NCI-H1048 (cell line): ENCODE measurements at regions not wholly inside any gene's neighbourhood (a gene's known extent, or its start where the extent isn't known, plus 50 kb on each side); places are given as distances from the start of the nearest gene placed in this dataset.
"Not testable (repeated sequence)": the region's sequence is repeated elsewhere in the genome, so short reads cannot be mapped to it uniquely, and the experiment has no call there.

ENCODE experiments used
- DNase-seq: peaks from one replicate; lab custom pipeline; 2025; lab: John Stamatoyannopoulos, UW

- not testable (repeated sequence) for DNase-seq
These were observed 61.7 kb downstream of the RHOU start for GRCh38 chr1:228796945-228797344.

GRCh38 chr1:228798035-228798434, 62.8 kb downstream of the RHOU start:
- DNase-seq, result no peak

GRCh38 chr1:228798548-228798947, 63.3 kb downstream of the RHOU start:
- DNase-seq, result no peak

DNA sequence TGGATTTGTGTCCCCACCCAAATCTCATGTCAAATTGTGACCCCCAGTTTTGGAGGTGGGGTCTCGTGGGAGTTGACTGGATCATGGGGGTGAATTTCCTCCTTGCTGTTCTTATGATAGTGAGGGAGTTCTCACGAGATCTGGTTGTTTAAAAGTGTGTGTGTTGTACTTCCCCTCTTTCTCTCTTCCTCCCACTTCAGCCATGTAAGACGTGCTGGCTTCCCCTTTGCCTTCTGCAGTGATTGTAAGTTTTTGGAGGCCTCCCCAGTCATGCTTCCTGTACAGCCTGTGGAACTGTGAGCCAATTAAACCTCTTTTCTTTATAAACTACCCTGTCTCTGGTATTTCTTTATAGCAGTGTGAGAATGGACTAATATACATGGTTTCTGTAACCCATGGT, 64.6 kb downstream of the RHOU start:
- DNase-seq, result no peak

GRCh38 chr1:228801068-228801467, 65.8 kb downstream of the RHOU start:
- DNase-seq, result no peak

- DNase-seq, result no peak
These were observed 67.3 kb downstream of the RHOU start for GRCh38 chr1:228802386-228803220.

GRCh38 chr1:228803421-228803820, 68.1 kb downstream of the RHOU start:
- no peak for DNase-seq

GRCh38 chr1:228804173-228804572, 68.9 kb downstream of the RHOU start:
- DNase-seq, result no peak

DNA sequence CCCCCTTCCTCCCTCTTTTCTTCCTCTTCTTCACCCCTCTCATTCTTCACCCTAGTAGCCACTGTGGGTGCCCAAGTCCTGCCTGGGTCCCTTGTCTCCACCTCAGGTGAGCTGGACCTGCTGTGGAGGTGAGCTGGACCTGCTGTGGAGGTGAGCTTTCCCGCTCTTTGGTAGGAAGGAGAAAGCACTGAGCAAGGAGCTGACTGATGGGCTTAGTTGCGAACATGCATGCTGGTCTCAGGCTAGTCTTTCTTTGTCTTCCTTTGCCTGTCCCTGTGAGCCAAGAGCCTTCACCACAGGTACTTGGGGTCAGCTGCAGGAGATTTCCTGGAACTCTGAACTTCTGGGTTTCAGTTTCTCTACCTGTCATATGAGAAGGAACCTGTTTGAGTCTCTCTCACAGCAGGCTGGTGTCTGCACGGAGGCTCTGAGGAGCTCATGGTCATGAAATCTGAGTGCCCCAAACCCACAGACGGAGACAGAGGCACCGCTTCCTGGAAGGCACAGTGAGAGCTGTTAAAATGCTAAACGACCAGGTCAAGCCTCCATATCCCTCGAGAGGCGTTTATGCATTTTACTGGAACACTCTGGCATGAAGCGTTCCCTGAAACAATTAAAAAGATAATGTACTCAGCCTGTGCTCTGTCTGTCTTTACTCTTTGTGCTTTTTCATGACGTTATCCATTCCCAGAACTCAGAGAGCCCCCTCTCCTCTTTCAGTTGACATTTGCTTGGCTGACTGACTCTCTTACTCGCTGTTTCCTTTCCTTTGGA, 69.5 kb downstream of the RHOU start:
- no peak for DNase-seq

- no peak for DNase-seq
These were observed 72.8 kb downstream of the RHOU start for GRCh38 chr1:228807904-228808605.

DNA sequence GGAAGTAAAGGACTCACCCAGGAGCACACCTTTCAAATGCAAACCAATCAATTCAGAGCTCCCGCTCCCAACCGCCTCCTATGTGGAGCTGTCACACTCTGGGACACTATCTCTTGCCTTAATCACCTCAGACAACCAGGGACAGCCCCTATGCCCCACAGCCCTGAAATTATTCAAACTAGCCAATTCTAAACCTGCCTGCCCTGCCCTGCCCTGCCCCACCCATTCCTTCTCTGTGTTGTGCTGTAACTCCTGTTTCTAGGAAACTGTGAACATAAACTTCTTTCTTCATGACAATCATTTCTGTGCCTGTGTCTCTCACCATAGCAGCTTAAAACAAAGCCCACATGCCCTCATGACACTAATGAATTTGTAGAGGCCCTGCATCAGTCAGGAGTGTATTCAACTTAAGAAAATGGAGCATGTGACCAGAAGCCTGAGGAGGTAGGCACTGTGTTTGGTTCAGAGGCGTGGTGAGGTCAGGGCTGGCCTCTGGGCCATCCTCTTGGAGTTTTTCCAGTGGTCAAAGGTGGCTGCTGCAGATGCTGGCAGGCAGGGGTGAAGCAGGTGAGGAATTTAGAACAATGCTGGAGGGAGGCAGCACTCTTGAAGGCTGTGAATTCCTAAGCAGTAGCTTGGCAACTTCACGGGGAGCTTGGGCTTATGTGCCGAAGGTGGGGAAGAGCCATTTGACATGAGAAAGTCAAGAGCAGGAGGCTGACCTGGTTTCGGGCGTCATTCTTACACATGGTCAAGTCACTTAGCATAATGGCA, 74.5 kb downstream of the RHOU start:
- DNase-seq, result no peak

DNA sequence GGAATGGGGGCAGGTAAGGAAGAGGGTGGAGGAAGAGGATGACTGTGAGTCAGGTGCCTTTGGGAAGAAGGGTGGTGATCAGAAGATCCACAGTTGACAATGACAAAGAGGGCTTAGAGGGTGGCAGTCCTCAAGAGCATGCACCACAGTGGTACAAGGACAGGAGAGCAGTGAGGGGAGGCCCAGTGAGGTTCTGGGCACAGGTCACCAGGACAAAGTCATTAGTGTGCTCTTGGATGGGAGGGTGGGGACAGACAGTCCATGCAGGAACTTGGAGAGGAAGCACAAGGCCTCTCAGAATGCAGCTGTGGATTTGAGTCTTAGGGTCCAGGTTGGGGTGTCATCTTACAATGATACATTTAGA, 75.1 kb downstream of the RHOU start:
- DNase-seq, result no peak

DNA sequence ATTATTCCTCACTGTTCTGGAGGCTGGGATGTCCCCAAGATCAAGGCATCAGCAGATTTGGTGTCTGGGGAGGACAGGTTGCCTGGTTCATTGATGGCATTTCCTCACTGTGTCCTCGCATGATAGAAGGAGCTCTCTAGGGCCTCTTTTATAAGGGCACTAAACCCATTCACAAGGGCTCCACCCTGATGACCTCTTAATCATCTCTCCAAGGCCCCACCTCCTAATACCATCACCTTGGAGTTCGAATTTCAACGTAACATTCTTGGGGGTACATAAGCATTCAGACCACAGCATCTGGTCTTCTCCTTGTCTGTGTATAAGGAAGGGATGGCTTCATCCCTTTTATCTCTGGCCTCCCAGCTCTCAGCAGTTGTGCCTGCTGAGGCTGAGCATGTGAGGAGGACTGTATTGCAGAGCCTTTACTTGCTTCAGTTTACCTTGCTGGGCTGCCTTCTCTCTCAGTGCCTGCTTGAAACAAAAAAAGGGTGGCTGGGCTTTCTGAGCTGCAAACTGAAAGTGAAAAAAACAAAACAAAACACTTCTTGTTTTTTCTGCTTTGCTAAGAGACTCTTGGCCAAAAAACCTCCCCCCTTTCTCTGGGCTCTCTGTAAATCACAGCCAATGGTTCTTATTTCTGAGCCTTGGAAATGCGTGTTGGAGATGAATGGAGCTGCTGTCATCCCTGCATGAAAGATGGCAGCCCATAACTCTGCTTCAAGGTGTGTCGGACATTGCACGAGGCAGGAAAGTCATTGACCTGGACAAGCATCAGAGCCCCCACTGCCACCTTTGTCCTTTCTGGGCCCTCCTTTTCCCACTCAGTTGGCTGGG, 75.8 kb downstream of the RHOU start:
- DNase-seq, result no peak

GRCh38 chr1:228811712-228812305, 76.5 kb downstream of the RHOU start:
- no peak for DNase-seq

DNA sequence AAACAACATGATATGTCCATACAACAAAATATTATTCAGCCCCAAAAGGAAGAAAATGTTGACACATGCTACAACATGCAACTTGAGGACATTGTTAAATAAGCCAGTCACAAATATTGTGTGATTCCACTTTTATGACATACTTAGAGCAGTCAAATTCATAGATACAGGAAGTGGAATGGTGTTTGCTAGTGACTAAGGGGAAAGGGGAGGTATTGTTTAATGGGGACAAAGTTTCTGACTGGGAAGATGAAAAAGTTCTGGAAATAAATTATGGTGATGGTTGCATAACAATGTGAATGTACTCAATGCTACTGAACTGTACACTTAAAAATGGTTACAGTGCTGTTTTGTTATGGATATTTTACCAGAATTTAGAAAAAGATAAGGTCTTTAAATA, 77.7 kb downstream of the RHOU start:
- no peak for DNase-seq

DNA sequence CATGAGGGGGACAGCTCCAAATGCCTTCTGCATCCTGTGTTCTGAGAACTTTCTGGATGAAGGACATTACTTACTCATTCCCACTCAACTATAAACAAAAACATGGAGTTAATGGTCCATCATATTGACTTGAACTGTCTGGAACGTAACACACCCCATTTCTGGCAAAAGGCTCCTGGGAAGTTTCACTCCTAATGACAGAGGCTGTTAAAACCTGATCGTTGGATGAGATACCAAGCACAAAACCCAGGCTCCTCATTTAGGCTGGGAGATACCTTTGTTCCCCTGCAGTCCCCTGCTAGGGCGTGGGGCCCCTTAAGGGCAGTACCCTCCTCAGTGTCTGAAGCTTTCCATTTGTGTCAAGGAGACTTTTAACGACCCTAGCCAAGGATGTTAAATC, 78.9 kb downstream of the RHOU start:
- DNase-seq, result no peak

DNA sequence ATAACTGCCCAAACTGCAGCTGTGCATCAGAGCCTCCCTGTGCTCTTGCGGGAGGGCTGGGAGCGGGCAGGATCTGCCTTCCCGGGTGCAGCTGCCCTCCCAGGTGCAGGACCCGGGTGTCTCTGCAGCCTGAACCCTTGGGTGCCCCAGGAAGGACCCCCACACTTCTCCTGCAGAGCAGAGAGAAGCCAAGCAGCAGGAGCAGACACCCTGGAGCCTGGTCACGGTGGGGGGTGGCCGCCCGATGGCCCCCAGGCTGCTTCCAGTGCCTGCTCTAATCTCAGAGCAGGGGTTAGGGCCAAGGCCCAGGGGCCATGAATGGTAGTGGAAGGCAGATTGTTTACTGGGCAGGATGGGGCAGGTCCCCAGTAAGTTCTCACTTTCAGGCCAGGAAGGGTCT, 83.0 kb downstream of the RHOU start:
- no peak for DNase-seq

- DNase-seq, result no peak
These were observed 83.8 kb downstream of the RHOU start for GRCh38 chr1:228818928-228819630.

GRCh38 chr1:228821252-228821651, 86.0 kb downstream of the RHOU start:
- no peak for DNase-seq

- DNase-seq, result no peak
These were observed 87.9 kb downstream of the RHOU start for GRCh38 chr1:228823200-228823599.
